Breast epithelium (tissue), 3 donors: ENCODE measurements at regions not wholly inside any gene's neighbourhood (a gene's known extent, or its start where the extent isn't known, plus 50 kb on each side); places are given as distances from the start of the nearest gene placed in this dataset.

ENCODE experiments used
- POLR2A ChIP-seq: fragments of 450-650 bp; IDR thresholded peaks from one replicate; pipeline ENCODE4 v1.6.1; 2016; ENCODE audit warnings: antibody characterized with exemption, mild to moderate bottlenecking, moderate library complexity
- TF ChIP-seq, protein P1 (sequence below), 3 donors: fragments of 450-650 bp; IDR thresholded peaks; one replicate each; pipeline ENCODE4 v1.5.1; 2016 to 2017; ENCODE audit warnings: antibody characterized with exemption in 3 of 3, mild to moderate bottlenecking in 3 of 3, moderate library complexity in 3 of 3

DNA sequence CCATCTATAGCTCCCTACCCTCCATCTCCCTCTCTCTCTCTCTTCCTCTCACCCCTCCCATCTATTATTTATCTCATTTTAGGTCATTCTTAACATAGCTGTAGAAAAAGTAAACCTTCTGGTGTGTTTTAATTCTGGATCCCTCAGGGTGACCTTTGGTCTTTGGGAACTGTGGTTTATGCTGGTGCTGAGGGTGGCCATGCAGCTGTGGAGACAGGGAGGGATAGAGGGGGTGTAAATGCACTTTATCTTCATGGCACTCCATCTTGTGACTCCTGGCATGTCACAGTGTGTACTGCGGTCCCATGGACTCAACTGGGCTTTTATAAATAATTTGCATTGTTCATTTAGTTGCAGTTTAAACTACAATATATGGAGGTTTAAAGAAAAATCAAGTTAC, 50.2 kb upstream of the RUNX1 start:
- TF ChIP-seq, protein P1, sequence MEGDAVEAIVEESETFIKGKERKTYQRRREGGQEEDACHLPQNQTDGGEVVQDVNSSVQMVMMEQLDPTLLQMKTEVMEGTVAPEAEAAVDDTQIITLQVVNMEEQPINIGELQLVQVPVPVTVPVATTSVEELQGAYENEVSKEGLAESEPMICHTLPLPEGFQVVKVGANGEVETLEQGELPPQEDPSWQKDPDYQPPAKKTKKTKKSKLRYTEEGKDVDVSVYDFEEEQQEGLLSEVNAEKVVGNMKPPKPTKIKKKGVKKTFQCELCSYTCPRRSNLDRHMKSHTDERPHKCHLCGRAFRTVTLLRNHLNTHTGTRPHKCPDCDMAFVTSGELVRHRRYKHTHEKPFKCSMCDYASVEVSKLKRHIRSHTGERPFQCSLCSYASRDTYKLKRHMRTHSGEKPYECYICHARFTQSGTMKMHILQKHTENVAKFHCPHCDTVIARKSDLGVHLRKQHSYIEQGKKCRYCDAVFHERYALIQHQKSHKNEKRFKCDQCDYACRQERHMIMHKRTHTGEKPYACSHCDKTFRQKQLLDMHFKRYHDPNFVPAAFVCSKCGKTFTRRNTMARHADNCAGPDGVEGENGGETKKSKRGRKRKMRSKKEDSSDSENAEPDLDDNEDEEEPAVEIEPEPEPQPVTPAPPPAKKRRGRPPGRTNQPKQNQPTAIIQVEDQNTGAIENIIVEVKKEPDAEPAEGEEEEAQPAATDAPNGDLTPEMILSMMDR (IDR thresholded peaks at IDR 0.05) = no peak
- TF ChIP-seq POLR2A = no peak
